ENCODE measurements at regions not wholly inside any gene's neighbourhood (a gene's known extent, or its start where the extent isn't known, plus 50 kb on each side); places are given as distances from the start of the nearest gene placed in this dataset.

DNA sequence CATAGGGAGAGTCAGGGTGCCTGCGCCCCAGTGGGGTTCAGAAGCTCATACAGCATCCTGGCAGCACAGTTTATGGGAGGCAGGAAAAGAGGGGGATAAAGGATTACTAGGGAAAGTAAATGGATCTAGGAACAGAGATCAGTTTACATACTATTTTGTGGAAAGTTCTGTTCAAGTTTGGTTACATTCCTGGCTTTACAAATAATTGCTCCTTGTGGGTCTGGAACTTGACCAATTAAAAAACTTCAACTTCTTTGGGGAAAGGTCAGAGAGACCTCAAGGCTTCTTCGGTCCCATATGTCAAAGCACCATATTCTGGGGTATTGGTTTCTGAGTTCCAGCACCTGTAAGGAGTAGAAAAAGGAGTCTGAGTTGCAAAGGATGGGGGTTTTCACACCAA lies 64.1 kb downstream of the ZDHHC19 start:
- DNase-seq (ENCODE audit: insufficient read length, low spot score) = no peak
- TF ChIP-seq SPI1 (IDR thresholded peaks at IDR 0.05; ENCODE audit: low read depth, low read length) = no peak
- no peak for TF ChIP-seq POLR2AphosphoS5 (IDR thresholded peaks at IDR 0.05; ENCODE audit: low read depth, low read length)
- TF ChIP-seq PAX5 (IDR thresholded peaks at IDR 0.05; ENCODE audit: insufficient read depth, low read length, severe bottlenecking) = no peak
- no peak for TF ChIP-seq POLR2A (IDR thresholded peaks at IDR 0.05; ENCODE audit: low read depth, low read length)
- TF ChIP-seq POU2F2 (IDR thresholded peaks at IDR 0.05; ENCODE audit: low read depth, low read length) = no peak
- TF ChIP-seq TAF1 (IDR thresholded peaks at IDR 0.05; ENCODE audit: low read depth, low read length) = no peak
- no peak for FAIRE-seq

GRCh38 chr3:196145468-196146262 lies 63.8 kb upstream of the TFRC start:
- no peak for TF ChIP-seq TAF1 (IDR thresholded peaks at IDR 0.05; ENCODE audit: low read depth, low read length)
- TF ChIP-seq POU2F2 (IDR thresholded peaks at IDR 0.05; ENCODE audit: low read depth, low read length) = no peak
- TF ChIP-seq SPI1 (IDR thresholded peaks at IDR 0.05; ENCODE audit: low read depth, low read length) = no peak
- no peak for TF ChIP-seq PAX5 (IDR thresholded peaks at IDR 0.05; ENCODE audit: insufficient read depth, low read length, severe bottlenecking)
- TF ChIP-seq POLR2AphosphoS5 (IDR thresholded peaks at IDR 0.05; ENCODE audit: low read depth, low read length) = no peak
- FAIRE-seq = no peak
- DNase-seq (ENCODE audit: insufficient read length, low spot score) = no peak

- no peak for TF ChIP-seq SPI1 (IDR thresholded peaks at IDR 0.05; ENCODE audit: low read depth, low read length)
- no peak for TF ChIP-seq POU2F2 (IDR thresholded peaks at IDR 0.05; ENCODE audit: low read depth, low read length)
- TF ChIP-seq POLR2A (IDR thresholded peaks at IDR 0.05; ENCODE audit: low read depth, low read length) = no peak
- TF ChIP-seq PAX5 (IDR thresholded peaks at IDR 0.05; ENCODE audit: insufficient read depth, low read length, severe bottlenecking) = no peak
- no peak for TF ChIP-seq POLR2AphosphoS5 (IDR thresholded peaks at IDR 0.05; ENCODE audit: low read depth, low read length)
- TF ChIP-seq TAF1 (IDR thresholded peaks at IDR 0.05; ENCODE audit: low read depth, low read length) = no peak
- FAIRE-seq (no peak), DNase-seq (ENCODE audit: insufficient read length, low spot score) (no peak)
Measured at GRCh38 chr3:196144383-196145105, 62.7 kb upstream of the TFRC start.

DNA sequence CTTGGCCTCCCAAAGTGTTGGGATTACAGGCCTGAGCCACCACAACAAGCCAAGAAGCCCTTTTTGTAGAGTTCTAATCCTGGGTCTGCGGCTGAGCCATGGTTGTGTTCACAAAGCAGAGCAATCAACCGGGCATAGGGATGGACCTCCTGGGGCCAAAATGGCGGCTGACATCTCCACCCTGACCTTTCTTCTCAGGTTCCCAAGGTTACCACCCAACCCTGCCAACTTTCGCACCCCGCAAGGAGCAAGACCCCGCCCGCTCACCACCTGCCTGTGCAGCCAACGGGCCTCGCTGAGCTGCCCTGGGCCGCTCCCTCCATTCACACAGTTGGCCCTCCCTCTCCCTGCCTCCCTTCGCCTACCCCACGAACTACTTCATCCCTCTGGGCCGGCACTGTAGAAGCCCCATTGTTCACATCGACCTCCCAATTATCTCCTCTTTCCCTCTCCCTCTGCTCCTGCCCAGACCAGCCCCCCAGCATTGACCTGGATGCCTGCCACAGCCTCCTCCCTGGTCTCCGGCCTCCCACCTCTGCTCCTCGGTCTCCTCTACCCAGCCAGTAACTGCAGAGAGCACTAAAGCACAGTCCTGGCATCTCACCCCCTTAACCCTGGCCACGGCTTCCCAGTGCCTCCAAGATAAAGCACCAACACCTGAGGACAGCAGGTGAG lies 62.0 kb upstream of the TFRC start:
- FAIRE-seq (no peak), DNase-seq (ENCODE audit: insufficient read length, low spot score) (no peak)
- TF ChIP-seq TAF1 (IDR thresholded peaks at IDR 0.05; ENCODE audit: low read depth, low read length) (no peak), PAX5 (IDR thresholded peaks at IDR 0.05; ENCODE audit: insufficient read depth, low read length, severe bottlenecking) (no peak), POLR2A (IDR thresholded peaks at IDR 0.05; ENCODE audit: low read depth, low read length) (no peak), SPI1 (IDR thresholded peaks at IDR 0.05; ENCODE audit: low read depth, low read length) (no peak), POU2F2 (IDR thresholded peaks at IDR 0.05; ENCODE audit: low read depth, low read length) (no peak), POLR2AphosphoS5 (IDR thresholded peaks at IDR 0.05; ENCODE audit: low read depth, low read length) (no peak)

DNA sequence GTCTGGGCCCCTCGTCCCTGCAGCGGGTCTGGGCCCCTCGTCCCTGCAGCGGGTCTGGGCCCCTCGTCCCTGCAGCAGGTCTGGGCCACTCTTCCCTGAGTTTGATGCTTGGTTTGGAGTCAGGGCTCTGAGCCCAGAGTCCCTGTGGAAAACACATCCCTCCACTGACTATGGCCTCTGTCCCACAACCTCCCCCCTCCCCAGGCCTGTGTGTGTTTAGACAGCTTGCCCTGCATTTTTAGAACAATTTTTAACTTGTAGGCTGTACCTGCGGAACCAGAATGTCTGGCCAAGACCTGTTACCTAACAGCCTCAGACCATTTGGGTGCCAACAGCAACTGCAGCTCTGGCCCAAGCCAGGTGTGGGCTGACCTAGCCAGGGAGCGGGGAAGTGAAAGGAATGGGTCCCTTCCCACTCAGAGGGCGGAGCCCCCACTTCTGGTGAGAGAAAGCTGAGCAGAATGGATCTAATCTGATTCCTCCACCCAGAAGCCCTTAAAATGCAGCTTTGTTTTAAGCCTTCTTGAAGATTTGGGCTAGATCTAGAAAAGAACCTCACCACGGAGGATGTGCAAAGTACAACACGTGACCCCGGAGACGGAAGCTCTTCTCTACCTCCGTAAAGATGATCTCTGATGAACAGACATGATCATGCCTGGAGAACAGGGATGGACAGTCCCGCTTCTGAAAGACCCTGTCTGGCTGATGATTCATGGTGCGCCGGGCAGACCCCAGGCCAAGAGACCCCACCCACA lies 60.5 kb upstream of the TFRC start:
- FAIRE-seq (no peak), DNase-seq (ENCODE audit: insufficient read length, low spot score) (no peak)
- peak; percentile 57 for TF ChIP-seq SPI1 (IDR thresholded peaks at IDR 0.05; ENCODE audit: low read depth, low read length)
- TF ChIP-seq POU2F2 (IDR thresholded peaks at IDR 0.05; ENCODE audit: low read depth, low read length) = no peak

GRCh38 chr3:196141866-196142201 lies 59.9 kb upstream of the TFRC start:
- TF ChIP-seq TAF1 (IDR thresholded peaks at IDR 0.05; ENCODE audit: low read depth, low read length) (no peak), PAX5 (IDR thresholded peaks at IDR 0.05; ENCODE audit: insufficient read depth, low read length, severe bottlenecking) (no peak), POLR2AphosphoS5 (IDR thresholded peaks at IDR 0.05; ENCODE audit: low read depth, low read length) (no peak)
- DNase-seq (ENCODE audit: insufficient read length, low spot score) (no peak), FAIRE-seq (no peak)

- no peak for TF ChIP-seq POLR2AphosphoS5 (IDR thresholded peaks at IDR 0.05; ENCODE audit: low read depth, low read length)
- peak; percentile 86 for TF ChIP-seq SPI1 (IDR thresholded peaks at IDR 0.05; ENCODE audit: low read depth, low read length)
- FAIRE-seq (peak; percentile 5), DNase-seq (ENCODE audit: insufficient read length, low spot score) (no peak)
Measured at GRCh38 chr3:196141052-196141865, 59.4 kb upstream of the TFRC start.

DNA sequence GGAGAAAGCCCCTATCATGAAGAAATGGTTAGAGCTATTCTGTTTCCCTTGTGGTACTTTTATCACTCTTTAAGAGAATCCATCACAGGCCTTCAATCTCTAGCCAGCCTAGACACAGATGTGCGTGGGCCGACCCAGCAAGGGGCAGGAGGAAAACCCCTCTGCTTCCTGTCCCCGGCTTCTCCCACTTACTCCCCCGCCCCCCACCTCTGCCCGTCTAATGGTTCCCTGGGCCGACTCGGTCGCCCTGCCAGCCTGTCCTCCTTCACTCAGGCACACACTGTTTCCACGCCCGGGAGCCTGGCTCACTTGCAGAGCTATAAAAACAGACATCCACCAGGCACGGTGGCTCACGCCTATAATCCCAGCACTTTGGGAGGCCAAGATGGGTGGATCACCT lies 58.3 kb upstream of the TFRC start:
- FAIRE-seq (no peak), DNase-seq (ENCODE audit: insufficient read length, low spot score) (no peak)
- TF ChIP-seq POLR2AphosphoS5 (IDR thresholded peaks at IDR 0.05; ENCODE audit: low read depth, low read length) = no peak
- no peak for TF ChIP-seq POLR2A (IDR thresholded peaks at IDR 0.05; ENCODE audit: low read depth, low read length)
- TF ChIP-seq POU2F2 (IDR thresholded peaks at IDR 0.05; ENCODE audit: low read depth, low read length) = no peak
- no peak for TF ChIP-seq TAF1 (IDR thresholded peaks at IDR 0.05; ENCODE audit: low read depth, low read length)
- no peak for TF ChIP-seq SPI1 (IDR thresholded peaks at IDR 0.05; ENCODE audit: low read depth, low read length)
- TF ChIP-seq PAX5 (IDR thresholded peaks at IDR 0.05; ENCODE audit: insufficient read depth, low read length, severe bottlenecking) = no peak

DNA sequence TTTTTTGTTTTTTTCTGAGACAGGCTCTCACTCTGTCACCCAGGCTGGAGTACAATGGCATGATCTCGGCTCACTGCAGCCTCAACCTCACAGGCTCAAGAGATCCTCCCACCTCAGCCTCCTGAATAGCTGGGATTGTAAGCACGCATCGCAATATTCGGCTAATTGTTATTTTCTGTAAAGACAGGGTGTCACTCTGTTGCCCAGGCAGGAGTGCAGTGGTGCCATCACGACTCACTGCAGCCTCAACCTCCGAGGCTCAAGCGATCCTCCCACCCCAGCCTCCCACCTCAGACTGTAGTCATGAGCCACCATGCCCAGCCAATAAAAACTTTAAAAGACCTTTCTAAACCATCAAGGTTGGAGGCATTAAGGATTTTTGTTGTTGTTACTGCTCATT lies 57.4 kb upstream of the TFRC start:
- FAIRE-seq (no peak), DNase-seq (ENCODE audit: insufficient read length, low spot score) (no peak)
- no peak for TF ChIP-seq POU2F2 (IDR thresholded peaks at IDR 0.05; ENCODE audit: low read depth, low read length)
- TF ChIP-seq POLR2A (IDR thresholded peaks at IDR 0.05; ENCODE audit: low read depth, low read length) = no peak
- TF ChIP-seq TAF1 (IDR thresholded peaks at IDR 0.05; ENCODE audit: low read depth, low read length) = no peak
- TF ChIP-seq PAX5 (IDR thresholded peaks at IDR 0.05; ENCODE audit: insufficient read depth, low read length, severe bottlenecking) = no peak
- no peak for TF ChIP-seq SPI1 (IDR thresholded peaks at IDR 0.05; ENCODE audit: low read depth, low read length)
- TF ChIP-seq POLR2AphosphoS5 (IDR thresholded peaks at IDR 0.05; ENCODE audit: low read depth, low read length) = no peak

All from GM12891 (cell line).